ENCODE measurements at regions not wholly inside any gene's neighbourhood (a gene's known extent, or its start where the extent isn't known, plus 50 kb on each side); places are given as distances from the start of the nearest gene placed in this dataset.

GRCh38 chr4:66091786-66092185, 421.5 kb upstream of the EPHA5 start:
- DNase-seq (ENCODE audit: low read depth) = peak; percentile 2
- TF ChIP-seq CTCF (IDR thresholded peaks at IDR 0.05; ENCODE audit: insufficient read depth, low read length) = no peak
- H3K4me3 ChIP-seq (ENCODE audit: low read depth, low read length) = no peak overlapping the region

GRCh38 chr4:66073961-66074360, 403.7 kb upstream of the EPHA5 start:
- no peak for DNase-seq (ENCODE audit: low read depth)
- no peak for TF ChIP-seq CTCF (IDR thresholded peaks at IDR 0.05; ENCODE audit: insufficient read depth, low read length)

GRCh38 chr4:66071911-66072310, 401.6 kb upstream of the EPHA5 start:
- DNase-seq (ENCODE audit: low read depth) = no peak
- H3K4me3 ChIP-seq (ENCODE audit: low read depth, low read length) = no peak overlapping the region
- no peak for TF ChIP-seq CTCF (IDR thresholded peaks at IDR 0.05; ENCODE audit: insufficient read depth, low read length)

More at GRCh38 chr4:66073961-66074360, 403.7 kb upstream of the EPHA5 start:
- no peak overlapping the region for H3K4me3 ChIP-seq (ENCODE audit: low read depth, low read length)

GRCh38 chr4:66062921-66063320, 392.6 kb upstream of the EPHA5 start:
- no peak for TF ChIP-seq CTCF (IDR thresholded peaks at IDR 0.05; ENCODE audit: insufficient read depth, low read length)
- no peak for DNase-seq (ENCODE audit: low read depth)
- no peak overlapping the region for H3K4me3 ChIP-seq (ENCODE audit: low read depth, low read length)

GRCh38 chr4:66062044-66062443, 391.8 kb upstream of the EPHA5 start:
- no peak for TF ChIP-seq CTCF (IDR thresholded peaks at IDR 0.05; ENCODE audit: insufficient read depth, low read length)
- peak; percentile 48 for DNase-seq (ENCODE audit: low read depth)
- no peak overlapping the region for H3K4me3 ChIP-seq (ENCODE audit: low read depth, low read length)

GRCh38 chr4:66059556-66059955, 389.3 kb upstream of the EPHA5 start:
- no peak for DNase-seq (ENCODE audit: low read depth)
- no peak overlapping the region for H3K4me3 ChIP-seq (ENCODE audit: low read depth, low read length)
- TF ChIP-seq CTCF (IDR thresholded peaks at IDR 0.05; ENCODE audit: insufficient read depth, low read length) = no peak

- TF ChIP-seq CTCF (IDR thresholded peaks at IDR 0.05; ENCODE audit: insufficient read depth, low read length) = no peak
- DNase-seq (ENCODE audit: low read depth) = no peak
Observed at GRCh38 chr4:66059136-66059535, 388.8 kb upstream of the EPHA5 start.

More at GRCh38 chr4:66059136-66059535, 388.8 kb upstream of the EPHA5 start:
- no peak overlapping the region for H3K4me3 ChIP-seq (ENCODE audit: low read depth, low read length)

Measured in fibroblast of the aortic adventitia (primary cell).